ENCODE measurements at regions not wholly inside any gene's neighbourhood (a gene's known extent, or its start where the extent isn't known, plus 50 kb on each side); places are given as distances from the start of the nearest gene placed in this dataset.

GRCh38 chr10:98326621-98327027, 58.6 kb upstream of the LOXL4 start:
- TF ChIP-seq CTCF (IDR thresholded peaks at IDR 0.05; ENCODE audit: poor library complexity, severe bottlenecking) (no peak), EZH2 (IDR thresholded peaks at IDR 0.05; ENCODE audit: borderline replicate concordance, insufficient read depth, low read length, poor library complexity, severe bottlenecking) (no peak), TAF1 (IDR thresholded peaks at IDR 0.05; ENCODE audit: low read depth) (no peak), EP300 (conservative IDR thresholded peaks at IDR 0.05; ENCODE audit: poor library complexity, severe bottlenecking) (no peak), REST (IDR thresholded peaks at IDR 0.05; ENCODE audit: borderline replicate concordance) (no peak)

All from neural cell (in vitro differentiated cells).